ENCODE measurements at regions not wholly inside any gene's neighbourhood (a gene's known extent, or its start where the extent isn't known, plus 50 kb on each side); places are given as distances from the start of the nearest gene placed in this dataset.

DNA sequence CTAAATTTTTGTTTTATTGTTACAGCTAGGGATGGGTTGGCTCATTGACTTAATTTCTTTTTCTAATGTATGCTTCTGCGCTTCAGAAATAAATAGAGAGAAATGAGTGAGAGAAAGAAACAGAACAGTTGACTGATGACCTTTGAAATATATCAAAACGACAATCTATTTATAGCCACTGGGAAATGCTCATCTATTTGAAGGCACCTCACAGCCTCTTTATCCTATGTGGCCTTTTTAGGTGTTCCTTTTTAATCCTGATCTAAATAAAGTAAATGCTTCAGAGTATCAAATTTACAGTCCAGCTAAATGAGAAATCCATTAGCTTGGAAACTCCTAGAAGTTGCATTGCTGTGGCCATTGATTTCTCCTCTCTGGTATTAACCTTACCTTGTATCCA is 943.5 kb upstream of the CITED2 start:
- TF ChIP-seq, protein P1, sequence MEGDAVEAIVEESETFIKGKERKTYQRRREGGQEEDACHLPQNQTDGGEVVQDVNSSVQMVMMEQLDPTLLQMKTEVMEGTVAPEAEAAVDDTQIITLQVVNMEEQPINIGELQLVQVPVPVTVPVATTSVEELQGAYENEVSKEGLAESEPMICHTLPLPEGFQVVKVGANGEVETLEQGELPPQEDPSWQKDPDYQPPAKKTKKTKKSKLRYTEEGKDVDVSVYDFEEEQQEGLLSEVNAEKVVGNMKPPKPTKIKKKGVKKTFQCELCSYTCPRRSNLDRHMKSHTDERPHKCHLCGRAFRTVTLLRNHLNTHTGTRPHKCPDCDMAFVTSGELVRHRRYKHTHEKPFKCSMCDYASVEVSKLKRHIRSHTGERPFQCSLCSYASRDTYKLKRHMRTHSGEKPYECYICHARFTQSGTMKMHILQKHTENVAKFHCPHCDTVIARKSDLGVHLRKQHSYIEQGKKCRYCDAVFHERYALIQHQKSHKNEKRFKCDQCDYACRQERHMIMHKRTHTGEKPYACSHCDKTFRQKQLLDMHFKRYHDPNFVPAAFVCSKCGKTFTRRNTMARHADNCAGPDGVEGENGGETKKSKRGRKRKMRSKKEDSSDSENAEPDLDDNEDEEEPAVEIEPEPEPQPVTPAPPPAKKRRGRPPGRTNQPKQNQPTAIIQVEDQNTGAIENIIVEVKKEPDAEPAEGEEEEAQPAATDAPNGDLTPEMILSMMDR (IDR thresholded peaks at IDR 0.05): no peak
- TF ChIP-seq POLR2A (IDR thresholded peaks at IDR 0.05): no peak
